ENCODE measurements at regions not wholly inside any gene's neighbourhood (a gene's known extent, or its start where the extent isn't known, plus 50 kb on each side); places are given as distances from the start of the nearest gene placed in this dataset.

DNA sequence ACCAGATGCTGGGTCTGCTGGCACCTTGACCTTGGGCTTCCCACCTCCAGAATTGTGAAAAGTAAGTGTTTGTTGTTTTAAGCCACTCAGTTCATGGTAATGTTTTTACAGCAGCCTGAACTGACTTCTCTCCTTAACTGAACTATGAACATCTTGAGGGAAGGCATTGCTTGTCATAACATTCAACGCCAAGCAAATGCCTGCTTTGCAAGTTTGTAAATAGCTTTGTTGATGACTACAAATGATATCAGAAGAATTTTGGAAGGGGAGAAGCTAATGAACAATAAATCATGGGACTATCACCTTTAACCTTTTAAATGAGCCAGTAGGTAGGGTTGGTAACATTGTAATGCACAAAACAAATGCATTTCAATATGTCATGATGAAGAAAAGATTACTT, 402.4 kb upstream of the ADARB2 start:
- TF ChIP-seq CTCF (IDR thresholded peaks at IDR 0.05), result no peak
- Mint-ChIP-seq H3K27me3 (ENCODE audit: insufficient read depth) (peaks cover 2% of the 10 kb centered on the region), H3K27ac (no peak overlapping the region), H3K4me1 (ENCODE audit: low read depth) (no peaks in the 10 kb centered on the region), H3K36me3 (ENCODE audit: low read depth) (no peaks in the 10 kb centered on the region; the same call in 1 of the 2 replicates), H3K4me3 (no peak overlapping the region), H3K9me3 (peaks cover 61% of the 10 kb centered on the region)
- DNase-seq, result no peak

DNA sequence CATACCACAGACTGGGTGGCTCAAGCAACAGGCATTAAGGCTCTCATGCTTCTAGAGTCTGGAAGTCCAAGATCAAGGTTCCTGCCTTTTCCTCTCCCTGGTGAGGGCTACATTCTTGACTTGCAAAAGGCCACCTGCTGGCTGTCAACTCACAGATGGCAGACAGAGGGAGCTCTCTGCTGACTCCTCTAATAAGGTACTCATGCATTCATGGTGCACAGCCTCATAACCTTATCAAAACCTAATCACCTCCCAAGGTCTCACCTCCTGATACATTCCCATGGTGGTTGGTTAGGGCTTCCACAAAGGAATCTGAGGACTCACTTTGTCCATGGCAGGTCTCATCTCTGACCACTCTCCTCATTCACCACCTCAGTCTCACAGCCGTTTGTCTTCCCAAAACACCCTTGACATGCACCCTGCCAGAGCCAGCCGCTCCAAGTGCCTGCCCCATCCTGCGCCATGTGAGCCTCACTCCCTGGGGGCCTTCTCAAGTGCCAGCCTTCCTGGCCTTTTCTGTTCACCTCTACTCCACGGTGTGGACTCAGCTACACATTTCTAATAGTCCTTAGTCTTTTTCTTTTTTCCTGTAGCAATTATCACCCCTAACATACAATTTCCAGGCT, 400.3 kb upstream of the ADARB2 start:
- Mint-ChIP-seq H3K4me1 (ENCODE audit: low read depth) (no peaks in the 10 kb centered on the region), H3K27ac (no peak overlapping the region), H3K27me3 (ENCODE audit: insufficient read depth) (peaks cover 2% of the 10 kb centered on the region; the same call in 1 of the 2 replicates), H3K36me3 (ENCODE audit: low read depth) (no peaks in the 10 kb centered on the region; the same call in 1 of the 2 replicates), H3K9me3 (peaks cover 62% of the 10 kb centered on the region), H3K4me3 (no peak overlapping the region)
- DNase-seq, result no peak
- TF ChIP-seq CTCF (IDR thresholded peaks at IDR 0.05), result no peak; the same call in 1 of the 2 replicates

DNA sequence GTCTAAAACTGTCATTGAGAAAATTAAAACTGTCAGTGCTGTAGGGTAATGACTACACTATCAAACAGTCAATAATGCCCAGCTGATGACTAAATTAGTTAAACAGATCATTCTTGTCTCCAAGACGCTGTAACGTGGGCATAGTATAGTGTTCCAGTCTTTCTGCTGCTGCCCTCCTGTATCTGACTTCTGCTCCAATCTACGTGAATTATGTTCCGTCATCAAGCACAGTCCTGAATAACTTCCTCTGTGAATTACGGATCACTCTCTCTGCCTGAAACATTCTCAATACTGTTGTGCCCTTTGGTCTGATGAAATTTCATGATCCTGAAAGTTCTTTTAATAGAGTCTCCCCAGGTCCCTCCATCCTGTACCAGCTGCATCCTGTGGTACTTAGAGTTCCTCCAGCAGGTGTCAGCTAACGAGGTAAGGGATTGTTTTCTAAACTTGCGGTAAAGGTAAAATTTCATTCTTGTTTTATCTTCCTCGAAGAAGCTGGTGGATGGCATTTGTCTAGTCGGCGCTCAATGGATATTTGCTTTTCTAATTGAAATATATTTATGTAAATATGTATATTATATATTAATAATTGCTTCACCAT, 393.5 kb upstream of the ADARB2 start:
- Mint-ChIP-seq H3K27me3 (ENCODE audit: insufficient read depth) (no peaks in the 10 kb centered on the region; the same call in 1 of the 2 replicates), H3K4me3 (no peak overlapping the region), H3K36me3 (ENCODE audit: low read depth) (no peaks in the 10 kb centered on the region), H3K4me1 (ENCODE audit: low read depth) (no peaks in the 10 kb centered on the region), H3K27ac (no peak overlapping the region), H3K9me3 (peaks cover 39% of the 10 kb centered on the region)
- no peak for DNase-seq
- TF ChIP-seq CTCF (IDR thresholded peaks at IDR 0.05), result no peak

GRCh38 chr10:2128991-2129390, 391.7 kb upstream of the ADARB2 start:
- no peak for DNase-seq

GRCh38 chr10:2124135-2124534, 386.8 kb upstream of the ADARB2 start:
- no peak for DNase-seq
- TF ChIP-seq CTCF (IDR thresholded peaks at IDR 0.05), result no peak
- no peaks in the 10 kb centered on the region for H3K27me3 Mint-ChIP-seq (ENCODE audit: insufficient read depth)
- peaks cover 37% of the 10 kb centered on the region for H3K9me3 Mint-ChIP-seq
- H3K27ac Mint-ChIP-seq, result no peak overlapping the region
- no peak overlapping the region for H3K4me3 Mint-ChIP-seq
- no peaks in the 10 kb centered on the region for H3K4me1 Mint-ChIP-seq (ENCODE audit: low read depth)
- H3K36me3 Mint-ChIP-seq (ENCODE audit: low read depth), result no peaks in the 10 kb centered on the region

More at GRCh38 chr10:2128991-2129390, 391.7 kb upstream of the ADARB2 start:
- no peak for TF ChIP-seq CTCF (IDR thresholded peaks at IDR 0.05)
- H3K36me3 Mint-ChIP-seq (ENCODE audit: low read depth), result no peaks in the 10 kb centered on the region
- no peaks in the 10 kb centered on the region; the same call in 1 of the 2 replicates for H3K27me3 Mint-ChIP-seq (ENCODE audit: insufficient read depth)
- H3K4me1 Mint-ChIP-seq (ENCODE audit: low read depth), result no peaks in the 10 kb centered on the region
- peaks cover 34% of the 10 kb centered on the region for H3K9me3 Mint-ChIP-seq
- no peak overlapping the region for H3K4me3 Mint-ChIP-seq
- no peak overlapping the region for H3K27ac Mint-ChIP-seq

All from HFFc6 (cell line).